ENCODE measurements at regions not wholly inside any gene's neighbourhood (a gene's known extent, or its start where the extent isn't known, plus 50 kb on each side); places are given as distances from the start of the nearest gene placed in this dataset.
A peak's percentile ranks its signal among the peaks of the same experiment; 100 is the strongest.
"Not testable (repeated sequence)": the region's sequence is repeated elsewhere in the genome, so short reads cannot be mapped to it uniquely, and the experiment has no call there.

DNA sequence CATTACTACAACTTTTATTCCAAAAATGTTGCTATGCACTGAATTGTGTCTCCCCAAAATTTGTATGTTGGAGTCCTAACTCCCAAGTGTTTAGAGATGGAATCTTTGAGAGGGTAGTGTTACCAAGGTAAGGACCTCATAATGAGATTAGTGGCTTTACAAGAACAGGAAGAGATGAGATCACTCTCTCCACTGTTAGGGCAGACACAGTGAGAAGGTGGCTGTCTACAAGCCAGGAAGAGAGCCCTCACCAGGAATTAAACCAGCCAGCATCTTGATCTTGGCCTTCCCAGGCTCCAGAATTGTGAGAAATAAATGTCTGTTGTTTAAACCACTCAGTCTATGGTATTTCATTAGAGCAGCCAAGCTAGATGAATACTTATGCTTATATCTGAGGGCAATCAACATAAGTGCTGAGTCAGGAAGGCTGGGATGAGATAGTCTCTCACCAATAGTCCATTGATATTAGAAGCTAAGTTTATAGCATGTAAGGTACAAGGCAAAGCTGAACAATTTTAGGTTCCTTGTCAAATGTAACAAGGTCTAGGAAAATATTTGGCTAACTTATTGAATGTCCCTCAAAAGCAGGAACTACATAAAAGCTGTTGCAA is 317.6 kb upstream of the REG3G start:
- Mint-ChIP-seq H3K4me3 (no peak overlapping the region), H3K27me3 (no peaks in the 10 kb centered on the region), H3K36me3 (ENCODE audit: low read depth) (no peaks in the 10 kb centered on the region), H3K27ac (no peak overlapping the region), H3K4me1 (no peaks in the 10 kb centered on the region), H3K9me3 (no peaks in the 10 kb centered on the region)
- CTCF ChIA-PET: no interaction called here
- POLR2A ChIA-PET: no interaction called here
- no peak for DNase-seq

DNA sequence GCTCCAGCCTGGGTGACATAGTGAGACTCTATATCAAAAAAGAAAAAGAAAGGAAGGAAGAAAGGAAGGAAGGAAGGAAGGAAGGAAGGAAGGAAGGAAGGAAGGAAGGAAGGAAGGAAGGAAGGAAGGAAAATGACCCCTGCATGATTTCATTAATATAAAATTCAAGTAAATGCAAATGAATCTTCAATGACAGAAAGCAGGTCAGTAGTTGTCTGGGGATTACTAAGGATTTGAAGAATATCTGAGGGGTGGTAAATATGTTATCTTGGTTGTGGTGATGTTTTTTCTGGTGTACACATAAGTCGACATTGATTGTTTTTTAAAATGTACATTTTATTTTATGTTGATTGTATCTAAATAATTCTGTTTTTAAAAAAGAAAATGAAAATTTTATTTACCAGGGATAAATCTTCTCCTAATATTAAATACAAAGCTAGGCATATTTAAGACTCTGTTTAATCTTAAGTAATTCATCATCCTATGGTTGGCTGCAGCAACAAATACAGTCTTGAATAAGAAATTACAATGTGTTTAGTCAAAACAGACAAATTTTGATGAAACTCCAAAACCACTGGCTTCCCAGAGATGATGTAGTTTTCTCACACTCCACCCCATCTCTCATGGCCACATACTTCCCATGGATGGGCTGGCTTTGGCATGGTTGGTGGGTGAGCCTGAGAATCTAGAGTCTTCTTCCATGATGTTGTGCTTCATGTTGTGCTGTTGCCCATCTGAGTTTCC is 314.7 kb upstream of the REG3G start:
- Mint-ChIP-seq H3K4me3 (no peak overlapping the region), H3K27ac (no peak overlapping the region), H3K27me3 (no peaks in the 10 kb centered on the region), H3K4me1 (no peaks in the 10 kb centered on the region), H3K36me3 (ENCODE audit: low read depth) (no peaks in the 10 kb centered on the region), H3K9me3 (no peaks in the 10 kb centered on the region)
- no peak for DNase-seq
- POLR2A ChIA-PET: no interaction called here
- CTCF ChIA-PET: no interaction called here

DNA sequence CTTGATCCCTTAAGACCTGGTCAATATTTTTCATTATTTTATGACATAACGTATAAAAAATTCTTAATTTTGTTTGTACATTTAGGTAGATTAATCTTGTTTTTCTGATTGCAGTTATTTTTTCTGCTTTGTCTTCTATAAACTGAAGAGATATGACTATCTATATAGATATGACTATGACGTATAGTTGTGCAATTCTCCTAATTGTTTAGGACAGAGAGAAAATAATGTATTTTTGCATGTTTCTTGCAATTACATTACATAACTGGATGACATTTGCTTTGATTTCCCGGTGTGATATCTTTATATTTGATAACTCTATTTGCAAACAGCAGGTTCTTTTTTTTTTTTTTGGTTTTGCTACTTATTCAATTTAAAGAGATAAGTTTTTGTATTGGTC is 310.2 kb upstream of the REG3G start:
- peaks cover 3% of the 10 kb centered on the region for H3K9me3 Mint-ChIP-seq
- H3K27ac Mint-ChIP-seq: no peak overlapping the region
- H3K4me3 Mint-ChIP-seq: no peak overlapping the region
- DNase-seq: no peak
- POLR2A ChIA-PET: no interaction called here
- CTCF ChIA-PET: no interaction called here
- H3K4me1 Mint-ChIP-seq: no peaks in the 10 kb centered on the region
- H3K36me3 Mint-ChIP-seq (ENCODE audit: low read depth): no peaks in the 10 kb centered on the region
- H3K27me3 Mint-ChIP-seq: no peaks in the 10 kb centered on the region

DNA sequence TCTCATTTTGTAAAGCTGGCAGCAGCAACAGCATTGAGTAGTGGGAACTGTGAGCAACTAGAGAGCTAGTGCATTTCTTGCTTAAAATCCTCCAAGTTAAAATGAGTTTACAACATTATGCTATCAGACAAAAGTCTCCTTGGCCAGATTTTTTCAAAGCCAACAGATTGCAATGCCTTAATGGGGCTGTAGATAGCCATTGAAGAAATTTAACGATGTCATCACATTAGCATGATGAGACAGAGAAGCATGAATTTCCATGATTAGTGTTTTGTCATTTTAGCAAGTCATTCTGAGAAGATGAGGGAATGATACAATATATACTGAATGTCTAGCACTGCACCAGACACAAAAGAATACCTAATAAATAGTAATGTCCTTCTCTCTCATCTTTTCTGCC is 307.5 kb upstream of the REG3G start:
- Mint-ChIP-seq H3K27me3 (no peaks in the 10 kb centered on the region), H3K9me3 (peaks cover 3% of the 10 kb centered on the region), H3K4me1 (no peaks in the 10 kb centered on the region), H3K36me3 (ENCODE audit: low read depth) (no peaks in the 10 kb centered on the region), H3K27ac (no peak overlapping the region), H3K4me3 (no peak overlapping the region)
- DNase-seq: no peak
- CTCF ChIA-PET: no interaction called here
- POLR2A ChIA-PET: no interaction called here

DNA sequence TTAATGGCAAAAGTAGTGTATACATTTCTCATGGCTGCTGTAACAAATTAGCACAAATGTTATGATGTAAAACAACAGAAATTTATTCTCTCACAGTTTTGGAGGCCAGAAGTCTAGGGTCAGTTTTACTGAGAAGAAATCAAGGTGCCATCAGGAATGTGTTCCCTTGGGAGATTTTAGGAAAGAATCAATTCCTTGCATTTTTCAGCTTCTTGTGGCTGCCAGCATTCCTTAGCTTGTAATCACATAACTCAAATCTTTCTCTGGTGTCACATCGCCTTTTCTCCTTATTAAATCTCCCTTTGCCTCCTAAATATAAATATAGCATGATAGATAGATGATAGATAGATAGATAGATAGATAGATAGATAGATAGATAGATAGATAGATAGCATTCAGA is 307.0 kb upstream of the REG3G start:
- CTCF ChIA-PET: no interaction called here
- Mint-ChIP-seq H3K4me1 (no peaks in the 10 kb centered on the region), H3K36me3 (ENCODE audit: low read depth) (no peaks in the 10 kb centered on the region), H3K4me3 (no peak overlapping the region), H3K9me3 (peaks cover 3% of the 10 kb centered on the region), H3K27me3 (no peaks in the 10 kb centered on the region), H3K27ac (no peak overlapping the region)
- POLR2A ChIA-PET: no interaction called here
- DNase-seq: no peak

DNA sequence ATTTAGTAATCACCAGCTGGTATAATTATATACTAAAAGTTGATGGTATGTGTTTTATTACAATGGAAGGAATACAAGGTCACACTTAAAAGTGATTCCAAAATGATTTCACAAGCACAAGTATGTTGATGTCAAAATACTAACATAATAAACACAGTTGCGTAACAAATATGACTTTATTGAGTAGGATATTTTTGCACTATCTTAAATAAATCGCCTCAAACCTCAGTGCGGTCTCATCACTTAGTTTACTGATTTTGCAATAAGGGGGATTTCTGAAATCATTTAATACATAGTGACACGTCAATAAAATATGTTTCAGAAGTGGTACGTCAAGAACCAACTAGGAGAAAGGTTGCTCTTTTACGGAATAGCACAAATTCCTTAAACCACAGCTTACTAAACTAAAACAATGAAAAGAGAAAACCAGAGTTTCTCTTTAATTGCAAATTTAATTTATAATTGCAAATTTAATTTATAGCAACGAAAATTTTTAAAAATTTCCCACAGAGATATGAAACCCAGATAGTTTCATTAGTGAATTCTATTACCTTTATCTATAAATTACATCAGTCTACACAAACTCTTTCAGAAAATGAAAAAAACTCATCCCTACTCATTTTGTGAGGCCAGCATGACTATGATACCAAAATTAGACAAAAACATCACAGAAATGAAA is 304.0 kb upstream of the REG3G start:
- Mint-ChIP-seq H3K36me3 (ENCODE audit: low read depth) (no peaks in the 10 kb centered on the region), H3K4me3 (no peak overlapping the region), H3K4me1 (no peaks in the 10 kb centered on the region), H3K27ac (no peak overlapping the region), H3K9me3 (peaks cover 10% of the 10 kb centered on the region), H3K27me3 (no peaks in the 10 kb centered on the region)
- ChIA-PET CTCF (no interaction called here), POLR2A (no interaction called here)
- no peak for DNase-seq

DNA sequence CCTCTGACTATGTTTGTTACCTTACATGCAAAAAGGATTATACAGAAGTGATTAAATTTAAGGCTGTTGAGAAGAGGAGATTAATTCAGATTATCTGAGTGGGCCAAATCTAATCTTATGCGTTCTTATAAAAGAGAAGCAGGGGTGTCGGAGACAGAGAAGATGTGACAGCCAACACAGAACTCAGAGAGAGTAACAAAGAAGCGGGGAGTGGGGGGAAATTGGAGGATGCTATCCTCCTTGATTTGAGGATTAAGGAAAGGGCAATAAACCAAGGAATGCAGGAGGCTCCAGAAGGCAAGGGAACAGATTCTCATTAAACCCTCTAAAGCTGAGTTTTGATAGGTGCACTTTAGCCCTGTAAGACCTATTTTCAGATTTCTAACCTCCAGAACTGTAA is 291.3 kb upstream of the REG3G start:
- POLR2A ChIA-PET: no interaction called here
- H3K36me3 Mint-ChIP-seq (ENCODE audit: low read depth): no peaks in the 10 kb centered on the region
- H3K27ac Mint-ChIP-seq: no peak overlapping the region
- H3K4me1 Mint-ChIP-seq: no peaks in the 10 kb centered on the region
- CTCF ChIA-PET: no interaction called here
- no peak overlapping the region for H3K4me3 Mint-ChIP-seq
- H3K27me3 Mint-ChIP-seq: no peaks in the 10 kb centered on the region
- DNase-seq: no peak
- H3K9me3 Mint-ChIP-seq: peaks cover 2% of the 10 kb centered on the region

DNA sequence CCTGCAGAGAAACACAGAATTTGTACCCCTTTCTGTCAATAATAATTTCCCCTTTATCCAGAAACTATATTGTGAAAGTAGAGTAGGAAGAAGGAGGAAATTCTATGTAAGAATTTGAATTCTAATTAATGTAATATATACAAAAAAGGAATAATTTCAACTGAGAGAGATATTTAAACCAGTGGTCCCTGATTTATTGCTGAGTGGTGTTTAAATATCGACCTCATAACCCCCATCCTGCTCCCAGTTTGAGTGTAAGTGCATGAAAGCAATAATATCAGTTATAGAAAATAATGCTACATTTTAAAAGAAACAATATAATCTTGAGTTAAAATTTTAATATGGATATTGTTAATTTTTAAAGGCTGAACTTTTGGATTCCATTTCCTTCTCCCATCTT is 286.2 kb upstream of the REG3G start:
- H3K27me3 Mint-ChIP-seq: no peaks in the 10 kb centered on the region
- ChIA-PET POLR2A (no interaction called here), CTCF (no interaction called here)
- H3K27ac Mint-ChIP-seq: no peak overlapping the region
- H3K9me3 Mint-ChIP-seq: peaks cover 2% of the 10 kb centered on the region
- no peak for DNase-seq
- no peaks in the 10 kb centered on the region for H3K36me3 Mint-ChIP-seq (ENCODE audit: low read depth)
- H3K4me3 Mint-ChIP-seq: no peak overlapping the region
- H3K4me1 Mint-ChIP-seq: no peaks in the 10 kb centered on the region

DNA sequence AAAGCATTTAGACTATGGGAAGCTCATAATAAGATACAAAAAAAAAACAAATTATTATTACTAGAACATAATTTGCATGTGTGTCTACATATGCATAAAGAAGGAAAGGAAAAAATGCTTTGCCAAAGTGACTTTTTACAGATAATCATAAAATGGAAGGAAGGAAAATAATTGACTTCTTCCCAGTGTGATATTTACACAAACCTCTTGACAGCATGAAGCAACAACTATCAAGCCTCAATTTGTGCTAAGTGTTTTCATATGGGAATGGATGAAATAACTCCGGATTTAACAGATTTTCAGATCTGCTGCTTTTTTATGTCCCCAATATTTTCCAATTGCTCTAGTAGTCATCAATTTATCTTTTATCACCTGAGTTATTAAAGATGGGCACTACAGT is 275.9 kb upstream of the REG3G start:
- POLR2A ChIA-PET: no interaction called here
- Mint-ChIP-seq H3K36me3 (ENCODE audit: low read depth) (no peaks in the 10 kb centered on the region), H3K27ac (no peak overlapping the region), H3K9me3 (no peaks in the 10 kb centered on the region), H3K27me3 (no peaks in the 10 kb centered on the region), H3K4me1 (no peaks in the 10 kb centered on the region), H3K4me3 (no peak overlapping the region)
- DNase-seq: no peak
- CTCF ChIA-PET: no interaction called here

DNA sequence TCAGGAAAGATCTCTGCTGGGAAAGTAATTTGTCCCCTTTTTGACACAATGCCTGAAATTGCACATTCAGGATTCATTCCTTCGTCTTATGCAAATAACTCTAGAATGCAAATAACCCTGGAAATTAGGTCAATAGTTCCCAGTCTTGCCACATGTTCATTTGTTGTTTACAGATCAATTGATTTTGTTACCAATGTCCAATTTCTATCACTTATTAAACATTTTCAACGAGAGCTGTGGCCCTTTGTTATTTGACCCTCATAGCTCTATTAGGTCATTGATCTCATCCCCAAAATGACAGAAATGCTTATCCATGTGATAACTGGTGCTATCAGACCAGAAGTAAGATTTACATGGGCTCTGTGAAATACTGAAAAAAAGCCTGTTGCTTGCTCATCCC is 275.3 kb upstream of the REG3G start:
- H3K27me3 Mint-ChIP-seq: no peaks in the 10 kb centered on the region
- DNase-seq: no peak
- ChIA-PET POLR2A (no interaction called here), CTCF (no interaction called here)
- H3K36me3 Mint-ChIP-seq (ENCODE audit: low read depth): no peaks in the 10 kb centered on the region
- no peaks in the 10 kb centered on the region for H3K9me3 Mint-ChIP-seq
- H3K4me3 Mint-ChIP-seq: no peak overlapping the region
- no peaks in the 10 kb centered on the region for H3K4me1 Mint-ChIP-seq
- H3K27ac Mint-ChIP-seq: no peak overlapping the region

DNA sequence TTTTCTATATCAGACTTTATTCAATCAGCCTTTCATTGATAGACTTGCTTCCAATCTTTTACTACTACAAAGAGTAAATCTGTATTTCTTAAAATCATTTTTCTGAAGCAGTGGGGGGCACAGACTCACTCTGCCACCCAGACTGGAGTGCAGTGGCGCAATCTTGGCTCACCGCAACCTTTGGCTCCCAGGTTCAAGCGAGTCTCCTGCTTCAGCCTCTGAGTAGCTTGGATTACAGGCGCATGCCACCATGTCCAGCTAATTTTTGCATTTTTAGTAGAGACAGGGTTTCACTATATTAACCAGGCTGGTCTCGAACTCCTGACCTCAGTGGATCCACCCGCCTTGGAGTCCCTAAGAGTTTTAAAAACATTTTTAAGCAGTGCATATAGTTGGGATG is 270.6 kb upstream of the REG3G start:
- Mint-ChIP-seq H3K36me3 (ENCODE audit: low read depth) (no peaks in the 10 kb centered on the region), H3K27ac (no peak overlapping the region), H3K4me3 (no peak overlapping the region), H3K4me1 (no peaks in the 10 kb centered on the region), H3K27me3 (no peaks in the 10 kb centered on the region), H3K9me3 (peaks cover 17% of the 10 kb centered on the region)
- DNase-seq: no peak
- CTCF ChIA-PET: no interaction called here
- POLR2A ChIA-PET: no interaction called here

DNA sequence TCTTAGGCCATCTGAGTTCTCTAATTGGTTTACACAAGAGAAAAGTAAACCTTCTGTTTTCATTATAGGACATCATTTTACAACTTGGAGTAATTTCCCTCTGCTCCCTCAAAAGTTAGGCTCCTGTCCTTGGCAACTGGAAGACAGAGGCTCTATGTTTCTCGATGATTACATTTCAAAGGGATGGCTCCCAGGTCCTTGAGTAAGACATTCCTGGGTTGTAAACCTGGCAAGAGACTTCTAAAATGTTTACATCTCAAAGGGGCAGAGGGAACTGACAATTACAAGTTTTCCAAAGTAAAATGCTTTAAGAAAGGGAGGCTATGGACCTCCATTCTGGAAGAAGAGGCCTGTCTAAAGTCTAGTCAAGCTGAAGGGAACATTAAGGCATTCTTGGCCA is 268.3 kb upstream of the REG3G start:
- no peaks in the 10 kb centered on the region for H3K27me3 Mint-ChIP-seq
- peaks cover under 1% of the 10 kb centered on the region for H3K36me3 Mint-ChIP-seq (ENCODE audit: low read depth)
- no peak overlapping the region for H3K27ac Mint-ChIP-seq
- no peak for DNase-seq
- no peaks in the 10 kb centered on the region for H3K4me1 Mint-ChIP-seq
- ChIA-PET CTCF (no interaction called here), POLR2A (no interaction called here)
- H3K4me3 Mint-ChIP-seq: no peak overlapping the region
- peaks cover 37% of the 10 kb centered on the region for H3K9me3 Mint-ChIP-seq

DNA sequence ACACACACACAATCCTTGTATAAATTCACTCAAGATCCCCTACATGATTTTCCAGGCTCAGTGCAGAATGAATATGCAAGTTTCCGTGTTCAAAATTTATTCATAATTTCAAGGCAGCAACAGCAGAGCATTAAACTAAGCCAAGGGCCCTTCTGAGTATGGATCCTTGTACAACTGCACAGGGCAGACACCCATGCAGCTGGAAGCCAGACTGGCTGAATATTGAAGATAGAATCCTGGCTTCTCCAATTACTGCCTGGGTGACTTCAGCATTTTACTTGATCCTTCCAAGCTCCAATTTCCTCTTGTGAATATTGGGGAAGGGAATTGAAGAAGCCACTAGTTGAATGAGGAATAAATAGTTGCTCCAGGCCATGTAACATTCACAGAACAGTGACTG is 267.9 kb upstream of the REG3G start:
- Mint-ChIP-seq H3K9me3 (peaks cover 41% of the 10 kb centered on the region), H3K27me3 (no peaks in the 10 kb centered on the region), H3K4me1 (no peaks in the 10 kb centered on the region), H3K36me3 (ENCODE audit: low read depth) (peaks cover 2% of the 10 kb centered on the region), H3K4me3 (no peak overlapping the region), H3K27ac (no peak overlapping the region)
- POLR2A ChIA-PET: no interaction called here
- DNase-seq: no peak
- CTCF ChIA-PET: no interaction called here

DNA sequence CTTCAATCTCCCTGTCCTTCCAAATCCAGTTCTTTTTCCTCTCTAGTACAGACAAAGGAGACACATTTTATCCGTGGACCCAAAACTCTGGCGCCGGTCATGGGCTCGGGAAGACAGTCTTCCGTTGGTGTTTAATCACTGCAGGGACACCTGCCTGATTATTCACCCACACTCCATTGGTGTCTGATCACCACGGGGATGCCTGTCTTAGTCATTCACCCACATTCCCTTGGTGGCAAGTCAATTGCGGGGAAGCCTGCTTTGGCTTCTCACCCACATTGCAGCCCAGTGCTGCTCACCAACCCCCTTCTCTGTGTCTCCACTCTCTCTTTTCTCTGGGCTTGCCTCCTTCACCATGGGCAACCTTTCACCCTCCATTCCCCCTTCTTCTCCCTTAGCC is 266.7 kb upstream of the REG3G start:
- H3K4me3 Mint-ChIP-seq; H3K36me3 Mint-ChIP-seq (ENCODE audit: low read depth); CTCF ChIA-PET; DNase-seq; H3K4me1 Mint-ChIP-seq; POLR2A ChIA-PET; H3K27me3 Mint-ChIP-seq: not testable (repeated sequence)
- Mint-ChIP-seq H3K27ac (peak overlapping the region; percentile 46), H3K9me3 (peaks cover 47% of the 10 kb centered on the region)

All from activated CD4-positive, alpha-beta T cell treated with anti-CD3 and anti-CD28 coated beads, Interleukin-2, amount 10 ng/mL, durations not matched to agents 7 days and 5 days (primary cell).